GM19468 (cell line): ENCODE measurements at regions not wholly inside any gene's neighbourhood (a gene's known extent, or its start where the extent isn't known, plus 50 kb on each side); places are given as distances from the start of the nearest gene placed in this dataset.

ENCODE experiments used
- ATAC-seq: cut with Tn5 transposase; IDR thresholded peaks from one replicate; pipeline ENCODE4 v1.9.1; 2021; ENCODE audit warnings: mild to moderate bottlenecking, moderate library complexity, moderate number of reproducible peaks; ENCODE audit not compliant: unreplicated experiment; ENCODE audit errors: extremely low read depth

DNA sequence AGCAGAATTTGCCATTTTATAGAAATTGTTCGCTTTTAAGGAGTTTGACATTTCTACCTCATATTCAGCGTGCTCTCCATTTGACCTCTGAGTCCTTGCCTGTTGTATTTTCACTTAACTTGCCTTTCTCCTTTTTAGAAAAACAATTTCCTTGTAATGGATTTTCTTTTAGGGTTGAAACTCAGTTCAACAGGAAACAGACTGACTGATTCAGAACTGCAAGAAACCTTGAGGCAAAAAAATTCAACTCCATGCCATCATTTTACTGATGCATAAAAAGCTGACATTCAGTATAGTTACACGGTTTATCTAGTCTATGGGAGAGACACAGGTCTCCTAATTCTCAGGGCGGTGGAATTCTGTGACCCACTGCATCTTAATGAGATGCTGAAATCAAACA, 59.8 kb downstream of the MRPS30 start:
- no peak for ATAC-seq

DNA sequence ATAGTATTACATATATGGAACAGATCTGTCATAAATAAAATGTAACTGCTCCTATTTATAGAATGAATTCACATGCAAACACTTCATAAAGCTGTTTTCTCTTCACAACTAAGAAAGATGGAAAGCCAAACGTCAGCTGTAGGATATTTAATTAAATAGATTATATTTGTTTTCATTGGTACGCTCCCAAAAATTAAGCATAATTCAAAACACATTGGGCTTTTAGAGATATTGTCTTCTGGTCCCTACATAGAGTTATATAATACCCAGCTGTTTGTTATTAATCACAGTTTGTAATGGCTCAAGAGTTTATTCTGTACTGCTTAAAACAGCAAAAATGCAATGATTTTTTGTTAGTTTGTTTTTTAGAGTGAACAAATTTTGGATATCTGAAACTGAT, 61.2 kb downstream of the MRPS30 start:
- ATAC-seq, result no peak

DNA sequence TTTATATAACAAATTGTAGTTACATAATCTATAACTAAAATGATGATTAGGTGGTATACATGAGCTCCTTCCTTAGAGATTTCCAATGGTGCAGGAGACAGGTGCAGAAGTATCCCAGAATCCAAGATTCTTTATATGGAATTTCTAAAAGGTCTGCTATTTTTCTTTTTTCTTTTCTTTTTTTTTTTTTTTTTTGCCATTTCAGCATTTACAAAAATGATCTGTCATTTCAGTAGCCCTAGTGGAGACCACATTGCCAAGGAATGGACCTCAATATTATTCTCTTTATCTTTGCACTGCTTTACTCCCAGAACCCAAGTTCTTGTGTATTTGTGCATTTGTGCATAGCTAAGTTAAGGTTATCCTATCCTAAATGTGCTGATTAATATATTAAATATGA, 61.7 kb downstream of the MRPS30 start:
- no peak for ATAC-seq

DNA sequence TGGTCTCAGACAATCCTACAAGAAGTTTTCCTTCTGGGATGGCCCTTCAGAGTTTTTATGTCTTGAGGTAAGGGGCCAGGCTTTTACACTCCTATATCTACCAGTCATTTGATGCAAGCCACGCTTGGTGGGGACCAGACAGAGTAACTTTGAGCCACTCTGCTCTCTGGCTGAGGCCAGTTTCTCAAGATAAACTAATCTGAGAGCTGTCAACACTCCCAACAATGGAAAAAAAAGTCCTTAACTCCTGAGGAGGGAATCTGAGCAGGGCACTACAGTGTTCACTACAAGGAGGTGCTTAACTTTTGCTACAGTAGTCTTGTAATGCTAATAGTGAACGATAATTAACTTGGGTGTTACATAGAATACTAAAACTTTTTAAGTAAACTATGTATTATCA, 62.7 kb downstream of the MRPS30 start:
- ATAC-seq, result no peak

DNA sequence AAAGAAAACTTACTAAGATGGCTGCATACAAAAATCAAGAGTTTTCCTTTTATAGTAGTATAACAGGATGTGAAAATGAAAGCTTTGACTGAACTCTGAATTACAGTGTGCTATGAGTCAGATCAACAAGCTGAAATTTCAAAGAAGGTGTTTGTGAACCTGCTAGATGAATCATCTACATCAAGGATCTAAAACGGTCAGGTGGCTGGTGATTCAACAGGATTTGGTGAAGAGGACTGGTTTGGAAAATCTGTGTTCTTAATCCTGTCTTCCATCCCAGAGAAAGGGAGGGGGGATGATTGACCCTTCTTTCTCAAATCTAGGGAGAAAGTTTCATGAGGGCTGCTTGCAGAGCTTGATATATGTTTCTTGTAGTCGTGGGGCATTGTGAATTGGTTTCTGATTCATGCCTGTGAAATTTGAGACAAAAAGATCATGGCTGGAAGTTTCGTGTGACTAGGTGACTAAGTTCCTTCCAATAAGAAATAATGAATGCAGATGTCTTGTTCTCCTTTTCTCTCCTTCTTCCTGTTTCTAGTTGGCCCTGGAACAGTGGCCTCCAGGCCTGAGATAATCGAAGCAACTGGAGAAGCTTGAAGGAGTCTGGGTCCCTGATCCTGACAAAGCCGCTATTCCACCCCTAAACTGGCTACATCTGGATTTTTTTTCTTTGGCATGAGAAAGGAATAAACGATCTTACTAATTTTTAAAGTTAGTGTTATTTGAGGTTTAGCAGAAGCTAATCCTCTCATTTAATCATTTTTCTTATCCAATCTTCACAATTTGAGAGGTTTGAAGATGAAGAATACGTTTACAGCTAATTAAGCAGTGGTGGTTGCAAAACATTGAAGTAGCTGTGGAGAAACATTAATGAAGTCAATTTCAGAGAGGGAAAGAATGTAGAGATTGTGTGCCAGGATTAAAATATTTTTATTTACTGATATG, 67.2 kb downstream of the MRPS30 start:
- peak; percentile 99 for ATAC-seq

DNA sequence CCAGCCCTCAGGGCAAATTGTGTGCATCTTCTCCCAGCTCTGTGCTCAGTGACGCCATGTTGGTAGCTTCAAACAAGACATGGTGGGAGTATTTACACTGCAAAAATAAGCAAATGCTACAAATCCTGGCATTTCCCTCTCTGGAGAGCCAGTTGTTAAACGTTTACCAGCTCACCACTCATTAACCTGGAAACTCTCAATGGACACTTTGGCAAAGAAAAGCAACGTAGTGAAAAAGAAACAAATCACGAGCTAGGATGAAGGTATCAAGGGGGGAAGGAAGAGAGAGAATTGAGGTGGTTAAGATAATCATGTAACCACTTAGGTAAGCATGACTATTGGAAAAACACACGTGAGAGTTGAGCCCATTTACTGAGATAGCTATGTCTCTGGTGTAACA, 72.5 kb downstream of the MRPS30 start:
- ATAC-seq, result no peak

DNA sequence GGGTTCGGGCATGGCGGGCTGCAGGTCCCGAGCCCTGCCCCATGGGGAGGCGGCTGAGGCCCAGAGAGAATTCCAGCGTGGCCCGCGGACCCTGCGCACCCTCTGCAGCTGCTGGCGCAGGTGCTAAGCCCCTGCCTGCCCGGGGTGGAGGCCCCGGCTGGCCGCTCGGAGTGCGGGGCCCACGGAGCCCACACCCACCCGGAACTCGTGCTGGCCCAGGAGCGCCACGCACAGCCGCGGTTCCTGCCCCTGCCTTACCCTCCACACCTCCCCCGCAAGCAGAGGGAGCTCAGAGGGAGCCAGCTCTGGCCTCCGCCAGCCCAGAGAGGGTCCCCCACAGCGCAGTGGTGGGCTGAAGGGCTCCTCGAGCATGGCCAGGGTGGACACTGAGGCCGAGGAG, 75.3 kb downstream of the MRPS30 start:
- ATAC-seq, result no peak

DNA sequence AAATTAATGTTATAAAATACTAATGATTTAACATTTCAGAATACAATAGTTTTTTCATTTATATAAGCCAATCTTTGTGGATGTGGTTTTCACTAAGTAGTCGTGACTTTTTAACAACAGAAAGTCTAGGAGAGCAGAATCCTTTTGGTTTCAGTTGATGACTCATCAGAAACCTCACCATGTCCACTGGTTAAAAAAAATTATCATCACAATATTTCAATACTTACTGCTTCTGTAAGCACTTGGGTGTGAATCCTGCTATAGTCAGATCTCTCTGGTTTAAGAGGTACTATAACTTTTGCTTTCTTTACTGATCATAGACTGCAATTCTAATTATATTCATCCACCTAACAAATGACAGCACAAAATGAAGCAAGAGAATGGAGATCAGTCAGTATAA, 77.2 kb downstream of the MRPS30 start:
- ATAC-seq, result peak; percentile 88

DNA sequence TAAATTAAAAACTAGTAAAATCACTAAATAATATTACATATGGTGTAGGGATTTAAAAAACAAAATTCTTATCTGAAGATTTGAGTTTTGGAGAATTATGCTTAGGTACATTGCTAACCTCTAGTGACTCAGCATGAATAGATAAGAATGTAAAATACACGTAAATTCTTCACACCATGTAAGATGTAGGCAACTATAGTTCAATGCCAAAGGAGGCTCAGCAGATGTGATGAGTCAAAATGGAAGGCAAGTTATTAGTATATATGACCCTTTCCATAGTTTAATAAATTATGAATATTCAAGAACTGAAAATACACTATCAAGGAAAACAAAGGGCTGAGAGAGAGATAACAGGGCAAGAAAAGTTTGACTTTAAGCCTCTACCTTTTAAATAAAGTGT, 79.0 kb downstream of the MRPS30 start:
- no peak for ATAC-seq

DNA sequence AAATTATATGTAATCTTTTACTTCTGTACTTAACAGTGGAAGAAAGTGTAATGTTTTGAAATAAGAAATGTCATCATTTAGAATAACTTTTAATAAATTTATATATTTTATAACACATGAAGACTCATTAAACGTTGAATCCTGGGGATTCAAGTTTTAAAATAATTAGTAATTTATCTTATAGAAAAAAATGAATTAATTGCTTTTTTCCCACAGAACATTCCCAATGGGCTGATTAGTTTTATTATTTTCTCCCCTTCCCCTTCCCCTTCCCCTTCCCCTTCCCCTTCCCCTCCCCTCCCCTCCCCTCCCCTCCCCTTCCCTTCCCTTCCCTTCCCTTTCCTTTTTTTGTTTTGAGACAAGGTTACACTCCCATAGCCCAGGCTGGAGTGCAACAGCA, 79.7 kb downstream of the MRPS30 start:
- ATAC-seq, result no peak

DNA sequence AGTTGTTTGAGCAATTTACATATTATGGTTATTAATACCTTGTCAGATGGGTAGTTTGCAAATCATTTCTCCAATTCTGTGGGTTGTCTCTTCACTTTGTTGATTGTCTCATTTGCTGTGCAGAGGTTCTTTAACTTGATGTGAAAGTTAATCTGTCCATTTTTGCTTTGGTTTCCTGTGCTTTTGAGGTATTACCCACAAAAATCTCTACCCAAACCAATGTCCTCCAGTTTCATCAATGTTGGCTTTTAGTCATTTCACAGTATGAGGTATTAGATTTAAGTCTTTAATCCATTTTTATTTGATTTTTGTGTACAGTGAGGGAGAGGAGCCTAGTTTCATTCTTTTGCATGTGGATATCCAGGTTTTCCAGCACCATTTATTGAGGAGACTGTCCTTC, 82.4 kb downstream of the MRPS30 start:
- ATAC-seq, result no peak

DNA sequence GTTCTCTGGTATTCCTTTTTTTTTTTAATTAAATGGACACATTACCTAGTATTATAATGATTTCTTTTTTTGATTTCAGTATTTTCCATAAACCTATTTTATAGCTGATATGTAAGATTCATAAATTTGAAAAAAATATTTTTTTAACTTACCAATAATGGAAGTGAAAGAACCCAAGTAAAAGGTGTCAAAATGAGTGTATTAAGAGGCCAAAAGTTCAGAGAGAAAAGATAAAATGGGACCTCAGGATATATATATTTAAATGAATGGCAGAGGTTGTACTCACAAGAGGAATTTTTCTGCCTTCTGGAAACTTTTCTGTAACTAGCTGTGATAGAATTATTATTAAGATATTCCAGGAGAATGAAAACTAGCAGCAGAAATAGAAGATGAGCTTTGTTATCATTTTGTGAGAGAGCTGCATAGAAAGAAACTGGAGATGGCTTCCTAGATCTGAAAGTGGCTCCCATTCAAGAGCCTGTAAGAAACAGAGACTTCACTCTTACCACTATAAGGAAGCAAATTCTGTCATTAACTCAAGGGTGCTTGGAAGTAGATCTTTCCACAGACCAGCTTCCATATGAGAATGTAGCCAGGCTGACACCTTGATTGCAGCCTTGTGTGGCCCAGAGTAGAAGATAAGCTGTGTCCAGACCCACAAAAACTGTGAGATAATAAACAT, 91.7 kb downstream of the MRPS30 start:
- ATAC-seq, result no peak

DNA sequence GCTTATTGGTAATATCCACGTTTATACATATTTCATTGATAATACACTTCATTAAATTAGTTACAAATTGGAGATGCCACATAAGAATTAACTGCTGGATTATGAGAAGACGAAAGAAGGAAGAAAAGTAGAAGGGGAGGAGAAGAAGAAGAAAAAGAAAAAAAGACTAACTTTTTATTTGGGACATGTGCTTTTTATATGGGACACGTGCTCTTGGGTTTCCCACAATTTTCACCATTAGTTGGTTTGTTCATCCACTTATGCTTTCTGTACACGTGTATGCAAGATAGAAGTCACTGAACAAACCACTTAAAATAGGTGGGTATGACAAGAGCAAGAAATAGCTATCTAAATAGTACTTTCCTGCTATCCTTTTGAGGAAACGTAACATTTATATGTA, 98.6 kb downstream of the MRPS30 start:
- no peak for ATAC-seq

DNA sequence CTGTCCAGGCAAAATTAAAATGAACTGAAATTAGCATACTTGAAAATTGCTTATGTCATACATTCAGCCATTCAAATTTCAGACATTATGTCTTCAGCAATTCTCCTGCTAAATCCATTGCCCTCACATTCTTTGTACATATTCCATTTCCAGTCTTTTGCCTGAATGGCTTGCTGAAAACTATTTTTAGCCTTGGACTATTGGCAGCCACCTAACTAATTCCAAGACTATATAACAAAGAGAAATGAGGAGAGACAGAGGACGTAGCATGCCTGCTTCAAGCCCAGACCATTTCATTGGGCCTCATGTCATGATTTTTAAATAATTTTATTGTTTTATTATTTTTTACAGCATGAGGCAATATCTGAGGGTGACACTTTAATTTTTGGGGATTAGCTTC, 100.3 kb downstream of the MRPS30 start:
- ATAC-seq, result no peak

DNA sequence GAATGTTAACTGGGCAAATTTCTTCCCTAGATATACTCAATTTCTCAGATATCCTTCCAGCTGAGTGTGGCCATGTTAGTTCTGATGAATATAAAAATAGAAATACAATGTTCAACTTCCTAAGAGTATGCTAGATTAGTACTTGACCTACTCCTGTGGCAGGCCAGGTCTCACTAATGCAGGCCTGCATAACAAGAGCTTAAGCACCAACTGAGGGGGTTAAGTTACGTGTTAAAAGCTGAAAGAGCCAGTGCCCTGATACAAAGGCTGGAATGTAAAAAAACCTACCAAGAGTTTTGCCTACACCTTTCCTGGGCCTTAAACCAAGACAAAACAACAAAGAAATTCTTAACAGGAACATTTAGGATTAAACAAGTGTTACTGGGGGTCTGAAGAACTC, 102.8 kb downstream of the MRPS30 start:
- no peak for ATAC-seq

DNA sequence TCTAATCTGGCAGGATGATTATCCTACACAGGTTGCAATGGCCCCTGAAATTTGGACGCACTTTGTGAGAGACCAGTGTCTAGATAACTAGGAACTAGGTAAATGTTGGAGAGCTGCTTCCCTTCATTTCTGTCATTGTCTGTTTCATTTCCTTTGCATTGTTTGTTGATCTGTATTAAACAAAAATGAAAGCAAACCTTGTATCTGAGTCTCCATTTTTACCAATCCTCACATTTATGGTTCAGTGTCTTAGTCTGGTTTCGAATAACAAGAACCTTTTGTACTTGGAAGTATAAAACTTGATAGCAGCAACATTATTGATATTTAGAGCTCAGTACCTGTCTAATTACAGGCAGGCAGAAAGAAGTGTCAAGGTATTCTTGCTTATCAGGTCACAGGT, 105.5 kb downstream of the MRPS30 start:
- ATAC-seq, result no peak

DNA sequence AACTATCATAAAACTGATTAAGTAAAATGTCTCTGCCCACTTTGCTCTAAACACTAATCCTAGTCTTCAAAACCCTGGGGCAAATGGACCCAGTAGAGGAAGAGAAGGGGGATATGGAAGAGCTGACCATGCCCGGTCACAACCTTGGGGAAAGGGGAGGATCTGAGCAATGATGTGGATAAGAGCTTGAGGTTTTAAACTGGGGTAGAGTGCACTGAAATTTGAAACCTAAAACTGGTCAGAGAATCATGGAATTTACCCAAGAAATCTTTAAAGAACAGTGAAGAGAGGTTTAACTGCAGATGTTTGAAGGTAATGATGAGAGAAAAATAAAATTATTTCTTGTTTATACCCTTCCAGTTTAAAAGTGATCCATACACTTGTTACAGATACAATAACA, 110.8 kb downstream of the MRPS30 start:
- no peak for ATAC-seq

DNA sequence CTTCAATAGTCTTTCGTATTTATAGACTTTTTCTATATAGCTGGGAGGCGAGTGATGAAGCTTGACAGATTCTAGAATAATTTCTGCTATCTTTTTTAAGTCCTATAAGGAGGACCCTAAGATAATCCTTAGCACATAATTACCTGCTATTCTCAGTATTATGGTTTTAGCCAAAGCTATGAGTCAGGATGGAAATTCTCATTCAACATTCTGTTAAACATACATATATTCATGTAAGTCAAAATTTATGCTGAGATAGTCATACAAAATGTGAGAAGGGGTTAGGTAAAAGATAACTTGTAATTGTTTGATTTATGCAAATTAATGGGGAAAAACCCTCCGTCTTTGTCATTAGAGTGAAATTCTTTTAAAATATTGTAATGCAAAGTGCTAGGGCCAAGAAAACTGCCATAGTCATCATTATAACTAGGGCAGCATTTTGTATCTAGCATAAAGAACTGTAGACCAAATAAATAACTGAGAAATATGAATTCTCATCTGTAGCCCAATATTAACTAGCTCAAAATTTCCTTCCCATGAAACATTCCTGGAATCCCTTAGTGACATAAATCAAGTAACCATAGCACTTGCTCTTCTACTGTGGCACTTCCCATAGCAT, 118.5 kb downstream of the MRPS30 start:
- ATAC-seq, result no peak

DNA sequence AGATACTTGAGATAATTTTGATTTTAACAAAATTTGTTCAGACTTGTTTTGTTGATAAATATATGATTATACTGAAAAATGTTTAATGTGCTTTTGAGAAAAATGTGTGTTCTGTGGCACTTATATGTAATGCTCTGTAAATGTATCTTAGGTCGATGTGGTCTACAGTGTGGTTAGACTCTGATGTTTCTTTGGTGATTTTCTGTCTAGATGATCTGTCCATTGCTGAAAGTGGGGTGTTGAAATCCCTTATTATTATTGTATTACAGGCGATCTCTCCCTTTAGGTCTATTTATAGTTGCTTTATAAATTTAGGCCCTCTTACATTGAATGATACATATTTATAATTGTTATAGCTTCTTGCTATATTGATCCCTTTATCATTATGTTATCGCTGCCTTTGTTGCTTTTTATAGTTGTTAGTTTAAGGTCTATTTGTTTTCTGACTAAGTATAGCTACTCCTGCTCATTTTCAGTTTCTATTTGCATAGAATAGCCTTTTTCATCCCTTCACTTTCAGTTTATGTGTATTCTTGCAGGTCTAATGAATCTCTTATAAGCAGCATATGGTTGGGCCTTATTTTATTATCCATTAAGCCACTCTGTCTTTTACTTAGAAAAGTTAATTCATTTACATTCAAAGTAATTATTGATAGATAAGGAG, 124.3 kb downstream of the MRPS30 start:
- peak; percentile 95 for ATAC-seq

DNA sequence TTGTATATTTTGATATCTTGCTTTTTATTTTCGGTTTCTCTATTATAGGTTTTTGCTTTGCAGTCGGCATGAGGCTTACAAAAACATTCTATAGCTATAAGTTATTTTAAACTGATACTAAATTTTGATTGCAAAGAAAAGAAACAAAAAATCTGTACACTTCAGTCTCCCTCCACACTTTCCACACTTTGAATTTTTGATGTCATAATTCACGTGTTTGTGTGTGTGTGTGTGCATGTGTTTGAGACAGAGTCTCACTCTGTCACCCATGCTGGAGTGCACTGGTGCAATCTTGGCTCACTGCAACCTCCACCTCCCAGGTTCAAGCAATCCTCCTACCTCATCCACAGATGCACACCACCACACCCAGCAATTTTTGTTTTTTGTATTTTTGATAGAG, 124.9 kb downstream of the MRPS30 start:
- no peak for ATAC-seq

DNA sequence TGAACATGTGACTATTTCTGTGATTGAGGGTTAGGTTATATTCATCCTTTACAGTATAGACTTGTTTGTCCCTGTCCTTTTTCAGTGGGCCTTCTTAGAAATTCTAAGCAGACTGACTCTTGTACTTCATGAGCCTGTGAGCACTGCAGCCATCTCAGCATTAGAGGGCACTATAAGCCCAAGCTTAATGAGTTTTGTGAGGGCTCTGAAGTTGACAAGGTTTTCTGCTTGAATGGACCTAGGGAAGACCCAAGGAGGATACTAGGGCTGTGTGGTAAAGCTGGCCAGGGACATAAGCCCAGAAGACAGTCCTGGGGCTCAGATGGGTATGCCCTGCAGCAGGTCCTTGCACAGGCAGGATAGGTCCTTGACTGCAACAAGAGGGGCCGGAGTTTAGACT, 126.5 kb downstream of the MRPS30 start:
- no peak for ATAC-seq
